HG03045 (cell line): ENCODE measurements at regions not wholly inside any gene's neighbourhood (a gene's known extent, or its start where the extent isn't known, plus 50 kb on each side); places are given as distances from the start of the nearest gene placed in this dataset.
"Not testable (repeated sequence)": the region's sequence is repeated elsewhere in the genome, so short reads cannot be mapped to it uniquely, and the experiment has no call there.

Experiments used
- ATAC-seq: cut with Tn5 transposase; IDR thresholded peaks from one replicate; pipeline ENCODE4 v1.9.1; 2021; ENCODE audit warnings: mild to moderate bottlenecking, moderate library complexity; ENCODE audit not compliant: unreplicated experiment

- ATAC-seq, result not testable (repeated sequence)
These were observed 372.4 kb downstream of the BCL2L11 start for GRCh38 chr2:111492995-111493719.

DNA sequence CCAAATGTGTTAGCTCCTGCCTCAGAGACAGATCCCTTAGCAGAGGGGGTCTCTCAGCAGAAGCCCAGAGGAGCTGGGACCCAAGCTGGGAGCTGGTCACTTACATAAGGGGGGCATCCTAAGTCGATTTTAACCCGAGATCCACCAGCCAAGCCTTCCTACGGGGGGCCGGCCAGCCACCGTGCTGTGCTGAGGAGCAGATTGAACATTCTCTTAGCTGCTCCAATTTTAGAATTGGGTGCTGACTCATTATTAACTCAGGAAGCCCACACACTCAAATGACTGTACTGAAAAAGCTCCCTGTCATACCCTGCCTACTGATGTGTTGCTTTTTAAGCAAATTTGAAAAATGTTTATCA, 373.0 kb downstream of the BCL2L11 start:
- not testable (repeated sequence) for ATAC-seq

- peak; percentile 46 for ATAC-seq
These were observed 373.7 kb downstream of the BCL2L11 start for GRCh38 chr2:111494288-111494980.

DNA sequence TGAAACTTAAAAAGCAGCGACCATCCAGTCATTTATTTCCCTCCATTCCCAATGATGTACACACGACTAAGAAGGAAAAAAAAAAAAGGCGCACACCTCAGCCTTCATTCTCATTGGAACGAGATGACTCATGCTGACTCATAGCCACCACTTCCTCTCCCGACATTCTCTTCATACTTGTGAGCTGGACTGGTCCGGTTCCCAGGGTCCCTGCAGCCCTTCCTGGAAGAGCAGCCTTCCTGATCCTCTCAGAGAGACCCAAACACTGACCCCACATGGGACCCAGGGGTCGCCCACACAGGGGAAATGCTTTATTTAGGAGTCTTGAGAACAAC, 374.2 kb downstream of the BCL2L11 start:
- peak; percentile 69 for ATAC-seq

- ATAC-seq, result not testable (repeated sequence)
These were observed 374.9 kb downstream of the BCL2L11 start for GRCh38 chr2:111495636-111496035.

- not testable (repeated sequence) for ATAC-seq
These were observed 375.5 kb downstream of the BCL2L11 start for GRCh38 chr2:111496176-111496575.

DNA sequence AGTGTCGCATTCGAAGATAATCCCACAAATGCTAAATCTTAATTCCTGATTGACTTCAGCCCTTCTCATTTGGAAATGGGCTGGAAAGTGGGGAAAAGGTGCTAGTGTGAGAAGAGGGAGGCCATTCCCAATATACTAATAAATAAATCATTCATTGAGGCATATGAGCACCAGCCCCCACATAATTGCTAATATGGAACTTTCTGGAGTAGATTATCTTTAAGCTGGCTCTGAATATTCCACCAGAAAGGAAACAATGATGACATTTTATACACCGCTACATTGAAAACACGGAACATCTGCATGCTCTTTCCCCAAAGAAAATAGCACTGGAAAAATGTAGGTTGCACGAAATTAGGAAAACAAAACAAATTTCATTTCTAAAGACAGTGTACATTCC, 376.1 kb downstream of the BCL2L11 start:
- not testable (repeated sequence) for ATAC-seq

GRCh38 chr2:111497270-111497669, 376.6 kb downstream of the BCL2L11 start:
- not testable (repeated sequence) for ATAC-seq

DNA sequence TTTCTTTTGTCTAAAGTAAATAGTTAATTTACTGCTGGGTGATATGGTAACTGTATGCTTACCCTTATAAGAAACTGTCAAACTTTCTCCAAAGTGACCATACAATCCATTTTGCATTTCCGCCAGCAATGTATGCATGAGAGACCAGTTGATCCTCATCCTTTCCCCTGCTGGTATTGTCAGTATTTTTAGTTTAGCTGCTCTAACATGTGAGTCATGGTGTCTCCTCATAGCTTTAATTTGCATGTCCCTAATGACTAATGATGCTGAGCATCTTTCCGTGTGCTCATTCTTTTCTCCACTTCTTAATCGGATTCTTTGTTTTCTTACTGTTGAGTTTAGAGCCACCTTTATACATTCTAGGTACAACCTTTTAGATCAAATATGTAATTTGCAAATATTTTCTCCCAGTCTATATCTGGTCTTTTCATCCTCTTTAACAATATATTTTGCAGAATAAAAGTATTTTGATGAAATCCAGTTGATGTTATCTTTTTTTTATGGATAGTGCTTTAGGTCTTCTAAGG, 379.9 kb downstream of the BCL2L11 start:
- ATAC-seq, result not testable (repeated sequence)

DNA sequence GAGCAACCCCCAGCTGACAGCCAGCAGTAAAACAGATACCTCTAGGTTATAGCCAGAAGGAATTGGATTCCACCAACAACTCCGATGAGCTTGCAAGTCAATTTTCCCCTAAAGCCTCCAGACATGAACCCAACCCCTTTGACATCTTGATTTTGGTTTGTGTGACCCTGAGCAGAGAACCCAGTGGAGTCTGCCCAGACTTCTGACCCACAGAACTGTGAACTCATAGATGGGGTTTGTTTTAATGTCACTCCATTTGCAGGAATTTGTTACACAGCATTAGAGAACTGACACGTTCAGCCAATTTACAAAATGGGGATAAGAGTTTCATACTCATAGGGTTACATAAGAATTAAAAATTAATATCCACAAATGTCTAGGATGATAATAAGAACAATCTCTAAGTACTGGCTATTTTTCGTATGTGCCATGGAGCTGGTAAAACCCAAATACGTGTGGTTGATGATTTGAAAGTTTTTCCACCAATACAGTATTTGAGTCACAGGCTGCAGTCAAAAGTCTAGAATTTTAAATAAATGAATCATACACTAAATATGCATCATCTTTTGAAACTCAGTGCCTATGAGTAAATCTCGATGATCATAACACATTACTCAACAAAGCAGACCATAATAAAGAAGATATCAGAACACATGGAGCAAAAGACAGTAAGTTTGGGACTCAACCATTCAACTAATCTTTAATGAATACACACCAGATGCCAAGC, 380.0 kb downstream of the ANAPC1 start:
- ATAC-seq, result not testable (repeated sequence)

DNA sequence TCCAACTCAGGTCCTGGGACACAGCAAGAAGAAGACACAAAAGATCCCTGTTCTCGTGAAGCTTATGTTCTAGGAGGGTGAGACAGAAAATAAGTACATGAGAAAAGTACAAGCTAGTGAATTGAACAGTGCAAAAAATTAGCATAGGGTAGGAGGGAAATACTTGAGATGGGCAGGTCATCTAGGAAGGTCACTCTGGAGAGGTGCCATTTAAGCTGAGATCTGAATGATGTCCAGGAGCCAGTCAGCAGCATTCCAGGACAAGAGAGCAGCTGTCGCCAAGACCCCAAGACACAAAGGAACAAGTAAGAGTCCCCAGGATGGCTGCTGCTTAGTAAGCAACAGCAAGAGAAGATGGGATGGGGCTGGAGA, 379.4 kb downstream of the ANAPC1 start:
- not testable (repeated sequence) for ATAC-seq

- not testable (repeated sequence) for ATAC-seq
These were observed 378.7 kb downstream of the ANAPC1 start for GRCh38 chr2:111505267-111505666.

DNA sequence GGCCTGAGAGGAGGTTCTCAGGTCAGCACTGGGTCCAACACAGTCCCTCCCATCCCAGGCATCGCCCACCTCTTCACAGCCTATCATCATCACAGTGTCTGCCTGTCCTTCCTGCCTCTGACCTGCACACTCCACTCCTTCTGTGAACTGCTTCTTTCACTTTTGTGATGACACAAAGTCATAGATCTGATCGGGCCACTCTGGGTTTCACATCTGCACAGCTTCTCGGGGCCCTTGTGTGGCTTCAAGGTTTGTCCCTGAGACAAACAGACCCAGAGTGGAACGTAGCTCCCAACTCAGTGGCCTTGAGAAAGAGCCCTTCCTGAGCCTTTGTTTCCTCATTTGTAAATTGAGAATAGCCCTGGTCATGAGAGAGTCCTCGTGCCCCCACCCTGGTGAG, 377.1 kb downstream of the ANAPC1 start:
- peak; percentile 92 for ATAC-seq

GRCh38 chr2:111509225-111509869, 374.6 kb downstream of the ANAPC1 start:
- ATAC-seq, result not testable (repeated sequence)

GRCh38 chr2:111510384-111510783, 373.6 kb downstream of the ANAPC1 start:
- not testable (repeated sequence) for ATAC-seq

DNA sequence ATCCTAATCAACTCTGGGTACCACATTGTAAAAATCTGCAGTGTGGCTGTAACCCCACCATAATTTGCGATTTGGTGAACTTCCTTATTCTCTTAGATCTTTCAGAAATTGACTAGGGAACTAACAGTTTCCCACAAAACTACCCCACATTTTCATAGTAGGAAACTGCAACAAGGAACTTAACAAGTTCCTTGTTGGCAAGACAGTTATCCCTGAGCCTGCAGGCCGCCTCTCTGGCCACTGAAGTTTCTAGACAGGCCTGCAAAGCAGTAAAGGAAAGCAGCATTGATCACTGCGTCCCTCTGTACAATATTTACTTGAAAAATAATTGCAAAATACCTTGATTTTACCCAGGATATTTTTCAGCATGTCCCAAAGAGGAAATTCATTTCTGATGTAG, 372.9 kb downstream of the ANAPC1 start:
- not testable (repeated sequence) for ATAC-seq

DNA sequence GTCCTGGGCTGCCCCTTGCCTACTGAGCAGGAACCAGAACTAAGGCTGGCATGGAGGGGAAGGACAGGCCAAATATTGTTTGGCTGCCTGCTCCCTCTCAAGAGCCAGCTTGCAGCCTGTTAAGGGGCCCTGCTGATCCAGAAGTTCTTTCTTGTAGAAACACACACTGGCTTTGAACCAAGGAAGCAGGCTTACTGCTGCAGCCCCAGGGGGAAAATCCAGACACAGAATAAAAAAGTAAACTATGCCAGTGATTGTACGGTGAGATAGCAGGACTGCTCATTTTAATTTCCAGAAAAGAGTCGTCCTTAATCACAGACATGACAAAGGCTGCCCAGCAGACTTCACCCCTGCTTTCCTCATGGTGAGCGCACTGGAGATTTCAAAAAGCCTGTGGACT, 371.6 kb downstream of the ANAPC1 start:
- ATAC-seq, result not testable (repeated sequence)

DNA sequence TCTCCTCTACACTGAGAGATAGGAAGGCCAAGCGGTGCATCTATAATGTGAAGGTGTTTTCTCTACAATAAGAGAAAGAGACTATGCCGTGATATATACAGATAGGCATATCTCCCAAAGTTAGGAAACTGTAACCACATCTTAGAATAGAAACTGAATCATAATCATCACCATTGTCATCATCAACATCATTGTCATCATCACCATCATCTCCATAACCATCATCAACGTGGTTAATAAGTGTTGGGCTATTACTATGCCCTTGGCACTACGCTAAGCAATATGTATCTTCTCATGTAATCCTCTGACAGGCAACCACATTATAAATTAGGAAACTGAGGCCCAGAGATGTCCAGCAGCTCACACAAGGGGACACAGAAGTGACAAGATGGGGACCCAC, 369.9 kb downstream of the ANAPC1 start:
- not testable (repeated sequence) for ATAC-seq

DNA sequence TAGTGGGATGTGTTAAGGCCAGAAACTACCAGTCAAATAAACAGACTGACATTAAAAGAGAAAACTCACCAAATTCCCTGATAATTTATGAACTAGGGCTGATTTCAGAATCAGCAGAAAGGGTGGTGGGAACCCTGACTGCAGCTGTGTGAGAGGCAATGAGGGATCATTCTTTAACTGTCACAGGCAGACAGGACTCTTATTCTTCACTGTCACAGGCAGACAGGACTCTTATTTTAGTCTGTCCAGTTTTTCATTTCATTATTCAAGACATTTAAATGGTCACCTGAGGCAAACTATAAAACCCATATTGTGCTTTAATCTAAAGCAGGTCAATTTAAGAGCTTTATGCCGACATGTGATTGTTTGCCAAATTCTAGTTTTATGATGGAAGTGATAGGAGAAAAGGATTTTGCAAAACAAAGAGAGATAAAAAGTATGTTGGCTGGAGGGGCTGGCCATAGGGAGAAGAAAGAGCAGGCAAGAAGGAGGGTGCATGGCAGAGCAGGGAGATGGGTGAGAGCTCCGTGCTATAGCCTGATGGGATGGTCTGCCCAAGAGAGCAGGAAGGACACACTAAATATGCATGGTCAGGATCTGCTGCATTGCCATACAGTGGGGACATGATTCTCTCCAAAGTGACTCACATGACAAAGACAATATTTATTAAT, 366.8 kb downstream of the ANAPC1 start:
- not testable (repeated sequence) for ATAC-seq

- ATAC-seq, result not testable (repeated sequence)
These were observed 366.3 kb downstream of the ANAPC1 start for GRCh38 chr2:111517721-111518053.

DNA sequence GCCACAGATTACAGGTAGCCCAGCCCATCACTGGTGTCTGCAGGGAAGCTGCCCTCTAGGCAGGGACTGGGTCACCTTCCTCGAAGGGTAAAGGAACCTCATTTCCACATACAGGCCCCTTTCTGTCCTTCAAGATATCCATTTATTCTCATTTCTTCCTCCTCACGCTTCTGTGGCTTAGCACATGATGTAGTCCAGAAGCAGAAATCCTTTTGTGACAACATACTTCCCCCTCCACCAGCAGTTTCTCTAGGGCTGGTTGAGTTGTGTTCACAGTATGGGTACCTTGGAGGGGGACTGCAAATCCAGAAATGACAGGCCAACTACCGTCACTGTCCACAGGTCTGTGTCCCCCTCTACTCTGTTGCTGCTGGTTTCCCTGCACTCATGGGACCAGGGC, 364.9 kb downstream of the ANAPC1 start:
- ATAC-seq, result no peak
